ENCODE measurements at regions not wholly inside any gene's neighbourhood (a gene's known extent, or its start where the extent isn't known, plus 50 kb on each side); places are given as distances from the start of the nearest gene placed in this dataset.

GRCh38 chr4:32991663-32992062, 2271.5 kb downstream of the PCDH7 start:
- ChIA-PET POLR2A (no interaction called here), CTCF (no interaction called here)
- no peak overlapping the region for H3K4me3 Mint-ChIP-seq (ENCODE audit: unreplicated experiment)
- TF ChIP-seq CTCF (IDR thresholded peaks at IDR 0.05; ENCODE audit: unreplicated experiment) = no peak
- no peaks in the 10 kb centered on the region for H3K36me3 Mint-ChIP-seq (ENCODE audit: insufficient read depth, unreplicated experiment)
- H3K27ac Mint-ChIP-seq (ENCODE audit: low read depth, unreplicated experiment) = no peak overlapping the region
- peak; percentile 4 for DNase-seq (ENCODE audit: unreplicated experiment)
- no peaks in the 10 kb centered on the region for H3K4me1 Mint-ChIP-seq (ENCODE audit: insufficient read depth, unreplicated experiment)
- no peaks in the 10 kb centered on the region for H3K9me3 Mint-ChIP-seq (ENCODE audit: unreplicated experiment)
- H3K27me3 Mint-ChIP-seq (ENCODE audit: insufficient read depth, unreplicated experiment) = no peaks in the 10 kb centered on the region
- intact Hi-C loops (cut with micrococcal nuclease) = no loop called here
- no TSS peak for BruUV-seq (replicated peaks)

GRCh38 chr4:32994981-32995881, 2275.1 kb downstream of the PCDH7 start:
- no peaks in the 10 kb centered on the region for H3K9me3 Mint-ChIP-seq (ENCODE audit: unreplicated experiment)
- POLR2A ChIA-PET = no interaction called here
- H3K4me1 Mint-ChIP-seq (ENCODE audit: insufficient read depth, unreplicated experiment) = no peaks in the 10 kb centered on the region
- CTCF ChIA-PET = no interaction called here
- no peak overlapping the region for H3K4me3 Mint-ChIP-seq (ENCODE audit: unreplicated experiment)
- TF ChIP-seq CTCF (IDR thresholded peaks at IDR 0.05; ENCODE audit: unreplicated experiment) = no peak
- H3K27me3 Mint-ChIP-seq (ENCODE audit: insufficient read depth, unreplicated experiment) = no peaks in the 10 kb centered on the region
- no peak for DNase-seq (ENCODE audit: unreplicated experiment)
- H3K27ac Mint-ChIP-seq (ENCODE audit: low read depth, unreplicated experiment) = no peak overlapping the region
- BruUV-seq (replicated peaks) = no TSS peak
- H3K36me3 Mint-ChIP-seq (ENCODE audit: insufficient read depth, unreplicated experiment) = no peaks in the 10 kb centered on the region
- intact Hi-C loops (cut with micrococcal nuclease) = no loop called here

GRCh38 chr4:33013282-33013681, 2293.1 kb downstream of the PCDH7 start:
- BruUV-seq (replicated peaks) = no TSS peak
- H3K9me3 Mint-ChIP-seq (ENCODE audit: unreplicated experiment) = peaks cover 7% of the 10 kb centered on the region
- ChIA-PET CTCF (no interaction called here), POLR2A (no interaction called here)
- no peak overlapping the region for H3K27ac Mint-ChIP-seq (ENCODE audit: low read depth, unreplicated experiment)
- TF ChIP-seq CTCF (IDR thresholded peaks at IDR 0.05; ENCODE audit: unreplicated experiment) = no peak
- no peak overlapping the region for H3K4me3 Mint-ChIP-seq (ENCODE audit: unreplicated experiment)
- no peaks in the 10 kb centered on the region for H3K36me3 Mint-ChIP-seq (ENCODE audit: insufficient read depth, unreplicated experiment)
- intact Hi-C loops (cut with micrococcal nuclease) = no loop called here
- no peaks in the 10 kb centered on the region for H3K4me1 Mint-ChIP-seq (ENCODE audit: insufficient read depth, unreplicated experiment)
- no peaks in the 10 kb centered on the region for H3K27me3 Mint-ChIP-seq (ENCODE audit: insufficient read depth, unreplicated experiment)
- DNase-seq (ENCODE audit: unreplicated experiment) = no peak

- Mint-ChIP-seq H3K4me1 (ENCODE audit: insufficient read depth, unreplicated experiment) (no peaks in the 10 kb centered on the region), H3K9me3 (ENCODE audit: unreplicated experiment) (no peaks in the 10 kb centered on the region), H3K4me3 (ENCODE audit: unreplicated experiment) (no peak overlapping the region), H3K36me3 (ENCODE audit: insufficient read depth, unreplicated experiment) (no peaks in the 10 kb centered on the region), H3K27ac (ENCODE audit: low read depth, unreplicated experiment) (no peak overlapping the region), H3K27me3 (ENCODE audit: insufficient read depth, unreplicated experiment) (no peaks in the 10 kb centered on the region)
- CTCF ChIA-PET = no interaction called here
- TF ChIP-seq CTCF (IDR thresholded peaks at IDR 0.05; ENCODE audit: unreplicated experiment) = no peak
- no TSS peak for BruUV-seq (replicated peaks)
- POLR2A ChIA-PET = interaction anchor here (0.7 kb wide), 1 partner anchor 13 kb away, joined by 3 read pairs; no protein-coding TSS in a partner anchor
- no peak for DNase-seq (ENCODE audit: unreplicated experiment)
- intact Hi-C loops (cut with micrococcal nuclease) = no loop called here
Measured at GRCh38 chr4:33025236-33025635, 2305.1 kb downstream of the PCDH7 start.

Data from MCF 10A (cell line).